H9 (cell line): ENCODE measurements at regions not wholly inside any gene's neighbourhood (a gene's known extent, or its start where the extent isn't known, plus 50 kb on each side); places are given as distances from the start of the nearest gene placed in this dataset.

Experiments used
- DNase-seq: peaks from one replicate; pipeline ENCODE4 v3.0.0-alpha.2; 2017
- H2AFZ ChIP-seq: one replicate; pipeline ENCODE4 v1.6.1; 2013; ENCODE audit warnings: mild to moderate bottlenecking, low read length, control low read depth, moderate library complexity
- H2AK5ac ChIP-seq: 2 replicates; pipeline ENCODE4 v1.6.1; 2013; ENCODE audit warnings: low read length, control low read depth, mixed read lengths; ENCODE audit not compliant: insufficient read length
- H2BK120ac ChIP-seq: one replicate; pipeline ENCODE4 v1.6.1; 2013; ENCODE audit warnings: low read depth, mild to moderate bottlenecking, low read length, control low read depth, inconsistent platforms; ENCODE audit not compliant: poor library complexity, severe bottlenecking
- H2BK12ac ChIP-seq: 2 replicates; pipeline ENCODE4 v1.6.1; 2013; ENCODE audit warnings: low read length, control low read depth, mixed read lengths, low read depth; ENCODE audit not compliant: insufficient read length
- H2BK15ac ChIP-seq: 2 replicates; pipeline ENCODE4 v1.6.1; 2013; ENCODE audit warnings: low read depth, low read length, control low read depth
- H2BK20ac ChIP-seq: one replicate; pipeline ENCODE4 v1.6.1; 2013; ENCODE audit warnings: low read depth, mild to moderate bottlenecking, low read length, control low read depth, inconsistent platforms; ENCODE audit not compliant: poor library complexity, severe bottlenecking
- H2BK5ac ChIP-seq: 2 replicates; pipeline ENCODE4 v1.6.1; 2013; ENCODE audit warnings: low read length, control low read depth, mixed read lengths; ENCODE audit not compliant: insufficient read length
- H3K14ac ChIP-seq: 2 replicates; pipeline ENCODE4 v1.6.1; 2013; ENCODE audit warnings: low read length, control low read depth; ENCODE audit not compliant: insufficient read depth
- H3K18ac ChIP-seq: 2 replicates; pipeline ENCODE4 v1.6.1; 2013; ENCODE audit warnings: low read depth, mild to moderate bottlenecking, mixed read lengths, low read length, control low read depth; ENCODE audit not compliant: insufficient read length
- H3K23ac ChIP-seq: 2 replicates; pipeline ENCODE4 v1.6.1; 2013; ENCODE audit warnings: low read length, control low read depth, mixed read lengths, low read depth; ENCODE audit not compliant: insufficient read length
- H3K23me2 ChIP-seq: 2 replicates; pipeline ENCODE4 v1.6.1; 2013; ENCODE audit warnings: low read depth, mild to moderate bottlenecking, mixed read lengths, low read length, control low read depth; ENCODE audit not compliant: insufficient read length, poor library complexity, severe bottlenecking
- H3K27ac ChIP-seq: 2 replicates; pipeline ENCODE4 v1.5.1; 2013; ENCODE audit warnings: low read length, control low read depth, mixed read lengths, low read depth; ENCODE audit not compliant: insufficient read length
- H3K27me3 ChIP-seq: 2 replicates; pipeline ENCODE4 v1.6.1; 2013; ENCODE audit warnings: low read length, control low read depth, inconsistent platforms; ENCODE audit not compliant: insufficient read depth
- H3K4ac ChIP-seq: 2 replicates; pipeline ENCODE4 v1.6.1; 2013; ENCODE audit warnings: low read depth, mild to moderate bottlenecking, control low read depth, inconsistent platforms, low read length, moderate library complexity
- H3K4me1 ChIP-seq: 2 replicates; pipeline ENCODE4 v1.6.1; 2013; ENCODE audit warnings: low read length, control low read depth, inconsistent platforms; ENCODE audit not compliant: insufficient read depth
- H3K4me2 ChIP-seq: 2 replicates; pipeline ENCODE4 v1.6.1; 2013; ENCODE audit warnings: low read length, control low read depth, mixed read lengths; ENCODE audit not compliant: insufficient read length, insufficient read depth
- H3K56ac ChIP-seq: 2 replicates; pipeline ENCODE4 v1.6.1; 2013; ENCODE audit warnings: low read depth, mild to moderate bottlenecking, mixed read lengths, low read length, control low read depth; ENCODE audit not compliant: insufficient read length
- H3K79me1 ChIP-seq: 2 replicates; pipeline ENCODE4 v1.6.1; 2013; ENCODE audit warnings: low read depth, mild to moderate bottlenecking, moderate library complexity, low read length, control low read depth, inconsistent platforms; ENCODE audit not compliant: insufficient read depth, poor library complexity, severe bottlenecking
- H3K79me2 ChIP-seq: 2 replicates; pipeline ENCODE4 v1.6.1; 2013; ENCODE audit warnings: low read length, control low read depth, inconsistent platforms; ENCODE audit not compliant: insufficient read depth
- H3K9ac ChIP-seq: 2 replicates; pipeline ENCODE4 v1.6.1; 2013; ENCODE audit warnings: low read length, control low read depth, mixed read lengths; ENCODE audit not compliant: insufficient read length; ENCODE audit errors: extremely low read depth
- H3K9me3 ChIP-seq: one replicate; pipeline ENCODE4 v1.6.1; 2013; ENCODE audit warnings: low read depth, low read length, inconsistent platforms; ENCODE audit not compliant: control insufficient read depth
- H3T11ph ChIP-seq: one replicate; pipeline ENCODE4 v1.6.1; 2013; ENCODE audit warnings: mild to moderate bottlenecking, low read length, control low read depth, inconsistent platforms
- H4K20me1 ChIP-seq: one replicate; pipeline ENCODE4 v1.6.1; 2013; ENCODE audit not compliant: control insufficient read depth, insufficient read length, insufficient read depth
- H4K5ac ChIP-seq: 2 replicates; pipeline ENCODE4 v1.6.1; 2013; ENCODE audit warnings: low read depth, mild to moderate bottlenecking, mixed read lengths, low read length, control low read depth; ENCODE audit not compliant: insufficient read length
- H4K8ac ChIP-seq: replicated peaks from 2 replicates; pipeline ENCODE4 v1.6.1; 2013; ENCODE audit warnings: low read length, control low read depth, mixed read lengths, low read depth; ENCODE audit not compliant: insufficient read length
- H4K91ac ChIP-seq: 2 replicates; pipeline ENCODE4 v1.6.1; 2013; ENCODE audit warnings: low read depth, mild to moderate bottlenecking, moderate library complexity, mixed read lengths, low read length, control low read depth; ENCODE audit not compliant: insufficient read length
- H3K27ac Mint-ChIP-seq, 3 experiments: 2 replicates in 2 of 3; 3 replicates in 1 of 3; pipeline ENCODE4 v1.8.0; 2020 to 2021; ENCODE audit warnings: mixed read lengths in 3 of 3, mild to moderate bottlenecking in 1 of 3, moderate library complexity in 1 of 3
- H3K27me3 Mint-ChIP-seq: 2 replicates; pipeline ENCODE4 v1.8.0; 2021; ENCODE audit warnings: low read depth, mild to moderate bottlenecking, moderate library complexity, mixed read lengths
- H3K36me3 Mint-ChIP-seq, 3 experiments: 2 replicates in 2 of 3; 3 replicates in 1 of 3; pipeline ENCODE4 v1.8.0; 2020 to 2021; ENCODE audit warnings: low read depth in 3 of 3, mixed read lengths in 3 of 3; ENCODE audit not compliant: insufficient read depth in 1 of 3
- H3K4me1 Mint-ChIP-seq, 2 experiments: 2 replicates each; pipeline ENCODE4 v1.8.0; 2020; ENCODE audit warnings: mixed read lengths in 2 of 2
- H3K4me3 Mint-ChIP-seq, 2 experiments: 2 replicates in 1 of 2; 3 replicates in 1 of 2; pipeline ENCODE4 v1.8.0; 2020 to 2021; ENCODE audit warnings: mild to moderate bottlenecking in 2 of 2, mixed read lengths in 2 of 2, moderate library complexity in 1 of 2
- H3K9me3 Mint-ChIP-seq, 2 experiments: 2 replicates in 1 of 2; 3 replicates in 1 of 2; pipeline ENCODE4 v1.8.0; 2020; ENCODE audit warnings: mild to moderate bottlenecking in 2 of 2, mixed read lengths in 2 of 2, moderate library complexity in 1 of 2
- CTCF ChIP-seq: fragments of 200-600 bp; sonication (generic); conservative IDR thresholded peaks from 3 replicates; pipeline ENCODE4 v1.8.0; 2021; ENCODE audit warnings: antibody characterized with exemption, mild to moderate bottlenecking
- WGBS: extraction: QIAGEN DNeasy Blood & Tissue Kit; methylation state at CpG from one replicate; pipeline ENCODE4 v1.1.7; 2013; ENCODE audit warnings: missing lambda C conversion rate, low lambda C conversion rate, mixed read lengths; ENCODE audit not compliant: insufficient read length; ENCODE audit errors: extremely low coverage; 5-methylcytosine and 5-hydroxymethylcytosine counted together

DNA sequence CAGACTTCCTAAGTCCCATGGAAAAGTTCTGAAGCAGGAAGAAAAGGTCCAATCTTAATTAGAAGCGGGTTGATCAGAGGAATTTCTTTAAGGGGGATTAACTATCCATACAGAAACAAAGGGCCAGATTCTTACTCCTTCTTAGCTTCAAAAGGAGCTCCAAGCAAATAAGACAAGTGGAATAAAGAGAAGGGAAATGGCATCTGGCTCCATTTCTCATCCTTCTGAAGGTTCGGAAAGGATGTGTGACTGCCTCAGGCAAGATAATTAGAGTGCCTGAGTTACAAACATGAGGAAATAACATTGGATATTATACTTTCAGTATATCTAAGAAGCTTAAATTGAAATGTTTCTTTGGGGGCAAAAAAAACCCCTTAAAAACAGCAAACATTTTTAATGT lies 88.1 kb upstream of the ADAMTS19 start:
- Mint-ChIP-seq H3K9me3 (no peaks in the 10 kb centered on the region), H3K27ac (no peak overlapping the region), H3K4me1 (no peaks in the 10 kb centered on the region), H3K4me3 (no peak overlapping the region), H3K36me3 (no peaks in the 10 kb centered on the region), H3K27me3 (no peaks in the 10 kb centered on the region)
- Histone ChIP-seq H3K4me1 (no peaks in the 10 kb centered on the region), H3K79me2 (no peaks in the 10 kb centered on the region), H4K20me1 (no peaks in the 10 kb centered on the region), H3K18ac (no peak overlapping the region), H2BK15ac (no peak overlapping the region), H3K4ac (no peak overlapping the region), H2AFZ (no peak overlapping the region), H4K91ac (no peak overlapping the region), H4K8ac (no peak overlapping the region), H3K9ac (no peak overlapping the region), H3K9me3 (no peaks in the 10 kb centered on the region), H3K23ac (no peak overlapping the region), H3K23me2 (no peaks in the 10 kb centered on the region), H2AK5ac (no peak overlapping the region), H2BK120ac (no peak overlapping the region), H2BK12ac (no peak overlapping the region), H3K27ac (no peak overlapping the region), H2BK20ac (no peak overlapping the region), H3K4me2 (no peak overlapping the region), H3T11ph (no peak overlapping the region), H3K56ac (no peak overlapping the region), H3K14ac (no peak overlapping the region), H4K5ac (no peak overlapping the region), H2BK5ac (no peak overlapping the region), H3K79me1 (no peaks in the 10 kb centered on the region), H3K27me3 (no peaks in the 10 kb centered on the region)
- no CpG with 5 or more reads among the region's 2 CpGs for WGBS
- no peak for TF ChIP-seq CTCF
- no peak for DNase-seq
